HG03095 (cell line): ENCODE measurements at regions not wholly inside any gene's neighbourhood (a gene's known extent, or its start where the extent isn't known, plus 50 kb on each side); places are given as distances from the start of the nearest gene placed in this dataset.

Source experiments
- ATAC-seq: cut with Tn5 transposase; IDR thresholded peaks from one replicate; pipeline ENCODE4 v1.9.1; 2021; ENCODE audit warnings: moderate library complexity; ENCODE audit not compliant: unreplicated experiment

DNA sequence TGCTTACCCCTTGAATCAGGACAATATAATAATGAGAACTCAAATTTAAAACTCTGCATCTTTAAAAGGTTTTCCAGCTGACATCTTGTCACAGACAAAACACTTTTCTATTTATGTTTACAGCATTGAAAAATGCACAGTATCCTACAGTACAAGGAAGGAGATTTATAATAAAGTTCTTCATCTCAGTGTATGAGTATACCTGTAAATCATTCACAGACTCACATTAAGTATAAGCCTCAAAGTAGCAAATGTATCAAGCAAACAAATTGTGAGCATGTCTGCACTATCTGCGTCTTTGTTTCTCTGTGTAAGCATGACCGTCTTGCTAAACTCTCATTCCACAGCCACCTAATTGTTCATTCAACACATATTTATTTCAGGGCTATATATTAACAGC, 52.8 kb downstream of the PPP1R2C start:
- ATAC-seq: no peak

DNA sequence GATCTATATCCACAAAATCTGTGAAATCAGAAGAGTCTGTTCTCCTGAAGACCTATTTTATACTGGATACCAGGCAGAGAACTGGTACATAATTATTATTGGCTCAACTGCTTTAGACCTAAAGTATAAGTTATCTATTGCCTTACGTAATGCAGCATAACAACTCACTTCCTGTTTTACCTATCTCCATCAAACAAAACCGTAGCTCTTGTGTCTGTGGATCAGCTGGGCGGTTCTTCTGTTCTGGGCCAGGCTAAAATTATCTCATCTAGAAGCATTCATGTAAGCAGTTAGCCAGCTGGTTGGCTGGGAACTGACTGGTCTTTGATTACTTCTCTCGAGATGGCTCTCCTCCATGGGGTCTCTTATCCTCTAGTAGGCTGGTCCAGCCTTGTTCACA, 57.8 kb downstream of the PPP1R2C start:
- ATAC-seq: no peak

- no peak for ATAC-seq
Measured at GRCh38 chrX:42715701-42716262, 62.2 kb downstream of the PPP1R2C start.

DNA sequence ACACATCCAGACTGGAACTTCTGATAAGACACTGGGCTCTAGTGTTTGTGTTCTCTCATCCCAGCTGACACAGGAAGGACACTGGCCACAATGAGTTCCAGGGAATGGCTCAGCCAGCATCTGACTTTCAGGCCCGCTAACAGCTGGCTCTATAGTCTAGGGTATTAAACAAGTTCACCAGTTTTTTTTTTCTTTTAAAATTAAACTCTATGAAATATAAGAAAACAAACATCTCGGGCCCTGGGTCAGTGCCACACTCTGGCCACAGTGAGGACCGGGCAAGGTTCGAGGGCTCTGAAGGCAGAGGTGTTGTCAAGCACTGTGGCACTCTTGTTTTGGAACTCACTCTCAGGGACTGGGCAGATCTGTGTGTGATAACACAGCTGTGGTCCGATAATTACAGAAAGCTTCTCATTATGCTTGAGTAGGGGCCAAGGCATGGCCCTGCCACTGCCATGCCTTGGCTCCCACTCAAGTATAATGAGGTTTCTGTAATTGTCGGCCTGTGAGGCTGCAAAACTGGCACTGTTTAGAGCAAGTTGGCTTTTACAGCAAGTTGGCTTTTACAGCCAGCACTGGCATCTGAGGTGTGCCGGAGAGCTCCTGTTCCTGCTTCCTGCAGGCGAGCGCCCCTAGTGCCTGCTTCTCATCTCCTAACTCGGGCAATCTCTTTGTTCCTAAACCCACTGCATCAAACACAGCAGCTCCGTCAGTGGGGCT, 62.8 kb downstream of the PPP1R2C start:
- no peak for ATAC-seq

- ATAC-seq: no peak
Measured at GRCh38 chrX:42710452-42710851, 67.5 kb downstream of the PPP1R2C start.

DNA sequence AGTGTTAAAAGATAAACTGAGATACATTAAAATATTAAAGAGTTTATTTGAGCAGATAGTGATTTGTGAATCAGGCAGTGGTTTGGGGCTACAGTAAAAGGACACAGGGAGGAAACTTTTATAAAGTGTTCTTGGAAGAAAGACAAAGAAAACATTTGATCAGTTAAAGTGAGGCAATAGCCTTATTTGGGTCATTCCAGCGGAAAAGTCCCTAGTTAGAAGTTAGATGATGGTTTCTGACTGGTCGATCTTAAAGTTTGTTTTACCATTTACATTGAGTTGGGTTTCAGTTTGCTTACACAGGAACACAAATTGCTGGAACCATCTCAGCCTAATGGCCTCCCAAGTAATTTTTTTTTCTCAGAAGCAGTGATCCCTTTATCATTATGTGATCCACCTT, 69.7 kb downstream of the PPP1R2C start:
- no peak for ATAC-seq

GRCh38 chrX:42707742-42708141, 70.2 kb downstream of the PPP1R2C start:
- ATAC-seq: no peak

DNA sequence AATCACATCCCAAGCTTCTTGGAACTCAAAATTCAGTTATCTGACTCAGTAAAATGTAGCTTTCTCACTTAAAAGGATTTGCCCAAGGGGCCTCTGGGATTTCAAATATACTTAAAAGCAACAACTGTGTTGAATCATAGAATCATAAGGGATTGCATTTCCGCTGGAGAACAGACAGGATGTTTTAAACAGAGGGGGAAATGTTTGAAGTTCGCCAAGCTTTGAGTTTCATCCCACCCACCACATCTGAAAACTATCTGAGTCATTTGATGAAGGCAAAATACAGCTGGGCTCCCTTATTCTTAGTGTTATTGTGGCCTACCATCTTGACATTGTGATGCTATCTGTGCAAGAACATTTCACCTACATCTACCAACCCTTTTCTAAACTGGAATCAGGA, 73.5 kb downstream of the PPP1R2C start:
- no peak for ATAC-seq

DNA sequence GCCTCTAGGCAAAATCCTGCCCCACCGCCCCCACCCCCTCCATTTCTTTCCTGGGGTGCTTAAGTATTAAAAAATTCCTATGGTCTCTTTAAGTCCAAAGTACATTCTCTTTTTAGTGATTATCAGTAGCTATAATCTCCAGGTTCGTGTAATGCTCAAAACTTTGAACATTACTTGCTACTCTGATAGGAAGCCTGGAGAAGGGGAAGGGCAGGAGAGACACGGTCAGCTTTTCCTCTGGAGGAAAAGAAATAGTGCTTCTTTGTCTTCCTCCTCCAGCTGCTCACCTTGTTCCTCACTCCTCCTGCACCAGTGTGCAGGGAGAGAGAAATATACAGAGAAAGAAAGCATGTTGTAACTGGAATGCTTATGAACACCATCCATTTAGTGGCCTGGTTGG, 80.4 kb downstream of the PPP1R2C start:
- ATAC-seq: no peak

GRCh38 chrX:42696536-42697124, 81.3 kb downstream of the PPP1R2C start:
- ATAC-seq: no peak

DNA sequence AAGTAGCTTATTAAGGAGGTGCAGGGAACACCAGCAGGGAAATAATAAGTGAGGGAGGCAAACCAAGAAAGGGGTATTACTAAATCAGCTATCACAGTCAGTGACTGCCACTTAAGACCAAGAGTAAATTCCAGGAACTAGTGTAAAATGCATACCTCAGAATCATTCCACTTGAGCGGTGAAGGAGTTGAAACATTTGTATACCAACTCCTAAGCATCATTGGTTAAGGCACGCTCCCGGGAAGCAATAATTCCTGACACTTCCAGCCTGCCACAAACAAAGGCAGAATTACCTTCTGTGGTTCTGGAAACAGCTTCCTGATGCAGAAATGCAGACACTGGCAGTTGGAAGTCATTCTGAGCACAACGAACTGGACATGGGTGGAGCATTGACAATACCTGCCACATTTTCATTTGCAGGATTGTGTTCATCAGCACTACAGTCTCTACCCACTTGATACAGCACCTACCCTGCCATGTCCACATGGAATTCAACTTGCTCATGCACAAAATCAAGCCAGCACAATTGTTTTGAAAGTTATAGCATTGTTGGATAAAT, 82.1 kb downstream of the PPP1R2C start:
- ATAC-seq: no peak

GRCh38 chrX:42694260-42694815, 83.6 kb downstream of the PPP1R2C start:
- ATAC-seq: no peak

DNA sequence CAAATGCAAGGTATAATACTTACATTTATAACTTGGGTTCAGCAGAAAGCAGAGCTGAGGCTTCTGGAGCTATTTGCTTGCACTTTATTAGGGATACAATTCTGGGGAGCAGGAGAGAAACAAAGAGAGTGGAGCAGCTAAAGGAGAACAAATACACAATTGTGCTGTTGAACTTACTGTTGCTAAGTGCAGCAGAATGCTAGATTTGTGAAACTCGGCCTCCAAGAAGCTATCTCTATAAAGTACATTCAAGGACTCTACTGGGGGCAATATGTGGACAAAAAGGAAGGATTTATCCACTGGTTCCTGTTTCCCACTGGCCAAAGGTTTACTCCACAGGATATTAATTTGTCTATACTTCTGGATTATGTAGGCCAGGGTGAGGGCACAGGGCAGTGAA, 86.8 kb downstream of the PPP1R2C start:
- no peak for ATAC-seq

GRCh38 chrX:42686706-42687105, 91.3 kb downstream of the PPP1R2C start:
- ATAC-seq: no peak

DNA sequence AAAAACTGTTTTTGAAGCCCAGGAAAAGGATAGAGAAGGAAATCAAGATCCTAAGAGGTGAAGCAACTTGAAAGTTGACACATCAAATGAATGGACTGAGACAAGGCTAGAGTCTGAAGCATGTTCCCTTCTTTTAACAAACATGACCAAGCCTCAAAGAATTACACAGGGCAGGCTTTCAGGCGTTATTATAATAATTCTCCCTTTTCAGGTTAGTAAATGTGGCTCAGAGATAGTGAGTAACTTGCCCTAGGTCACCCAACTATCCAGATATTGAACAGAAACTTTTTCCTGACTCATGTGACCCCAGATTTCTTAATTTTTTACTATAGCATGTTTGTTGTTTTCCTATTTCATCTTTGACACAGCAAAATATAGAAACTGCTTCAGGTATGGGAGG, 91.7 kb downstream of the PPP1R2C start:
- no peak for ATAC-seq

DNA sequence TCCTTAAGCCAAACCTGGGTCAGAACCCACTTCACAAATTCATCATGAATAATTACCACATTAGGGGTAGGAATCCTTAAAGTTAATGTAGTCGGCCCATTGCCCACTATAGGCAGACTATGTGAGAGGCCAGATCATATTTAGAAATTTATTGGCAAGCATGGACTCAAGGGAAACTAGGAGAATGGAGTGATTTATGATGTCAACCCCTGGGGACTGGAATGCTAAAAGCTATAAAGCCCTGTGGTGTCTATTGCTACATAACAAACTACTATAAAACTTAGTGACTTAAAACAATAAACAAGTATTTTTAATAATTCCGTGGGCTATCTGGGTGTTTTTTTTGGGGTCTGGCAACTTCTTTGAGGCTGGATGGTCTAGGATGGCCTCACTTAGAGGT, 93.9 kb downstream of the PPP1R2C start:
- no peak for ATAC-seq

DNA sequence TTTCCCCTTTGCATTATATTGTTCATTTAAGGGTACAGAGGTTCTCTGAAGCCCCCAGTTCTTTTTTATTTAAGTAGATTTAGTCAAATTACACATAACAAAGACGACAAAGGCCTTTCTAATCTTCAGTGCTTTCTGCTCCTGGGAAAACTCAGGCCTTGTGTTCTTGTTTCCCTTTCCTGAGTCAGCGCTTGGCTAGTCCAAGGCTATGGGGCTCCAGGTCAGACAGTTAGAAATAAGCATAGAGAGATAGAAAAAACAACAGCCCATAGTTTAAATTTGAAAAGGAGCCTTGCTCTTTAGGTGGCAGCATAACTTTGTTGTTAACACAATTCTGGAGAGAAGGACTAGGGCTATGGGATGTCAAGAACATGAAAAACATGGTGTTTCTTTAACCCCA, 97.3 kb downstream of the PPP1R2C start:
- ATAC-seq: no peak

DNA sequence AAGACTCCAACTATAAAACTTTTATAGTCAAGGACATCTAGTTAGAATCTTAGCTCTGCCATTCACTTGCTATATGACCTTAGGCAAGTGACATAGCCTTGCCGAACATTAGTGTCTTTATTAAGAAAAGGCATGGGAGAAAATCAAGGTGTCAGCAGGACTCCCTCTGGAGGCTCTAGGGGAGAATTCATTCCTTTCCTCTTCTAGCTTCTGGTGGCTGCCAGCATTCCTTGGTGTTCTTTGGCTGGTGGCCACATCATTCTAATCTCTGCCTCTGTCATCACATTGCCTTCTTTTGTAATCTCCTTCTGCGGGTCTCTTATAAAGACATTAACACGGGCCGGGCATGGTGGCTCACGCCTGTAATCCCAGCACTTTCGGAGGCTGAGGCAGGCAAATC, 99.8 kb downstream of the PPP1R2C start:
- ATAC-seq: no peak

- no peak for ATAC-seq
Measured at GRCh38 chrX:42673301-42673810, 104.6 kb downstream of the PPP1R2C start.

- no peak for ATAC-seq
Measured at GRCh38 chrX:42664680-42665079, 113.3 kb downstream of the PPP1R2C start.

GRCh38 chrX:42628471-42628870, 149.5 kb downstream of the PPP1R2C start:
- ATAC-seq: no peak

DNA sequence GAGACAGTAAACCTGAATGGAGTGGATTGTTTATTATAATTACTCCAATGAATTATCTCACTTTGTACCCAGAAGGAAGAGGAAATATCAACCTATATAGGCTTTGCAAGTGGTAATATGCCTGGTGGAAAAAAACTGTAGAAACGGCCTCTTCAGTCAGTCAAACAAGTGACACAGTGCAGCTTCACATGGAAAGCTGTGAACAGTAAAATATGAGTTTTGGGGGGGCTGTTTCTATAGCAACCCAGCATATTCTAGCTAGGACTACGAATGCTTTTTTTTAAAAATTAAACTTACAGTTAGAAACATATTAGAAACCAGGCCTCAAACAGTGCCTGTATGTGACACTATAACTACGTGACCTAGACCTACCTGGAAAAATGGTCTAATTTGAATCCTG, 150.1 kb downstream of the PPP1R2C start:
- no peak for ATAC-seq
